ENCODE measurements at regions not wholly inside any gene's neighbourhood (a gene's known extent, or its start where the extent isn't known, plus 50 kb on each side); places are given as distances from the start of the nearest gene placed in this dataset.

- TF ChIP-seq YY1 (IDR thresholded peaks at IDR 0.05) (no peak), CTCF (IDR thresholded peaks at IDR 0.05; ENCODE audit: low read depth, low read length, missing input control) (peak; percentile 83), GABPA (IDR thresholded peaks at IDR 0.05 in 1 of 2, conservative IDR thresholded peaks at IDR 0.05 in 1 of 2) (no peak)
These were observed 622.4 kb upstream of the PKN2 start for GRCh38 chr1:88061492-88062177.
